ENCODE measurements at regions not wholly inside any gene's neighbourhood (a gene's known extent, or its start where the extent isn't known, plus 50 kb on each side); places are given as distances from the start of the nearest gene placed in this dataset.

DNA sequence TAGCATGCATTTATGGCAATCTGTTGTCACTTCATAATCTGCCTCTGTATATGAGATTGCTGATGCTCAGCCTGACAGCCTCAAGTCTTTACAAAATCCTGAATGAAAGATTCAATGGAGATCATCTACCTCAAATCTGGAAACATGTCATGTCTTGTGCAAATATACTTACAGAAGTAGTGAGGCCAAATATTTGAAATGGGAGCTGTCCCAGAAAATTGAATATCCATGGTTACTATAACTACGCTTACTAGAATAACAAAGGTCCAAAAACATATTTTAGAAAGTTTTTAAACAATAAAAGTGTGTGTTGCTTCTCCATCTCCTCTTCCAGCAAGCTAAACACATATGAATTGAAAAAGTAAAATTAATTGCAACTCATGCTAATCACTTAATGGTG, 133.2 kb upstream of the DPH6 start:
- TF ChIP-seq, protein P1, sequence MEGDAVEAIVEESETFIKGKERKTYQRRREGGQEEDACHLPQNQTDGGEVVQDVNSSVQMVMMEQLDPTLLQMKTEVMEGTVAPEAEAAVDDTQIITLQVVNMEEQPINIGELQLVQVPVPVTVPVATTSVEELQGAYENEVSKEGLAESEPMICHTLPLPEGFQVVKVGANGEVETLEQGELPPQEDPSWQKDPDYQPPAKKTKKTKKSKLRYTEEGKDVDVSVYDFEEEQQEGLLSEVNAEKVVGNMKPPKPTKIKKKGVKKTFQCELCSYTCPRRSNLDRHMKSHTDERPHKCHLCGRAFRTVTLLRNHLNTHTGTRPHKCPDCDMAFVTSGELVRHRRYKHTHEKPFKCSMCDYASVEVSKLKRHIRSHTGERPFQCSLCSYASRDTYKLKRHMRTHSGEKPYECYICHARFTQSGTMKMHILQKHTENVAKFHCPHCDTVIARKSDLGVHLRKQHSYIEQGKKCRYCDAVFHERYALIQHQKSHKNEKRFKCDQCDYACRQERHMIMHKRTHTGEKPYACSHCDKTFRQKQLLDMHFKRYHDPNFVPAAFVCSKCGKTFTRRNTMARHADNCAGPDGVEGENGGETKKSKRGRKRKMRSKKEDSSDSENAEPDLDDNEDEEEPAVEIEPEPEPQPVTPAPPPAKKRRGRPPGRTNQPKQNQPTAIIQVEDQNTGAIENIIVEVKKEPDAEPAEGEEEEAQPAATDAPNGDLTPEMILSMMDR (IDR thresholded peaks at IDR 0.05): no peak
- TF ChIP-seq POLR2A (IDR thresholded peaks at IDR 0.05) (no peak), EP300 (IDR thresholded peaks at IDR 0.05) (no peak)

Data from gastroesophageal sphincter (tissue), 3 donors.